ENCODE measurements at regions not wholly inside any gene's neighbourhood (a gene's known extent, or its start where the extent isn't known, plus 50 kb on each side); places are given as distances from the start of the nearest gene placed in this dataset.
"Not testable (repeated sequence)": the region's sequence is repeated elsewhere in the genome, so short reads cannot be mapped to it uniquely, and the experiment has no call there.

DNA sequence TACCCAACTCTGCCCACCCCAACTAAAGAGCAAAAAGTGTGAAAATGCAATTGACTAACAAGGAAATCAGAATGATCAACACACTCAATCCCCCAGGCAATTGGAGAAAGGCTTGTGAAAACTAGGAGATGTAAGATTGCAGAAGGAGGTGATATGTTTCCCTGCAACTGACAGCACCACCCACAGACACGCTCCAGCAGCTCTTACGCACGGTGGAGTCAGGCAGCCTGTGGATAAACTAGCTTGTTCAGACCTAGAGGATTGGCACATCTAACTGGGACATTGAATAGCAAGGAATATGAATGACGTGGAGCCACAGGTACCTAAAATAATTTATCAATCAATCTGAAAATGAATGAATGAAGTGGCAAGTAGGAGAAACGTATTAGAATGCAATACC lies 125.7 kb upstream of the MYO3A start:
- DNase-seq (ENCODE audit: low read depth), result no peak

DNA sequence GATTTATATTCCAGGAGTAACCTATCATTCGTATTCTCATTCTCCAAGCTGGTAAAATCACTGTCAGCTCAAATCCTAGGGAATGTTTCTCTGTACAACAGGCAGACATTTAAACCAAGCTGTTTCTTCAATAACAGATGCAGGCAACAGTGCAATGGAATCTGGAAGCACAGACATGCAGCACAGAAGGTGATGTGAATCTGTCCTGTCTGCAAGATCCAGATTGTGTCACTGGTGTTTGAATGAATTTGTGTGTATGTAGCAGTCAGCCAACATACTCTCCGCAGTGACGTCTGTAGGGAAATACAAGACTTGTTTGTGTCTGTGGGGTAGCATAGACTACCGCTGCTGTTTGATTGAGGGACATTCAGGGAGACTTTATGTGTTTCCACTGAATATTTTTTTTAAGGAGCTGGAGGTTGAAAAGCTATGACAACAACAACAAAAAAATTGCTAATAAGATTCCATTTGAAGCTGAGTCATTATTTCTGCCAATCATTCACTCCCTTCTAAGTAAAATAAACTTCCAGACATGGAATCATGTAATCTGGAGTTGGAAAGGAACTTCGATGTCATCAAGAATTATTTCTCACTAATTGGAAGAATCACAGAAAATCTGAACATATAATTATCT lies 122.9 kb upstream of the MYO3A start:
- DNase-seq (ENCODE audit: low read depth), result no peak

DNA sequence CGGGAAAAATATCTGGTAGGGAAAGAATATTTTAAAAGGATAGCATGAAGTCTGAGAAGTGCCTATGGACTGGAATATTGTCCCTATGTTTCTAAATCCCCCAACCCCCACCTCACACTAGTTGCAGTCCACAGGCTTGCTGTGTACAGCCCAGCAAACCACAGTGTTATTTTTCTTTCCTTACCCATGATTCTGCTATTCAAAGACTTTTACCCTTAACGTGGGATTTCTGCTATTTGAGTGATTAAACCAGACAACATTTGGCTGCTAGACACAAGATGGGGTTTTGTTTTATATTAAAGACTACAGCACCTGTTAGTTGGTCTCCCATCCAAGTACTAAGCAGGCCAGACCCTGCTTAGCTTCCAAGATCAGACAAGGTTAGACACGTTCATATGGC lies 120.5 kb upstream of the MYO3A start:
- DNase-seq (ENCODE audit: low read depth), result no peak

DNA sequence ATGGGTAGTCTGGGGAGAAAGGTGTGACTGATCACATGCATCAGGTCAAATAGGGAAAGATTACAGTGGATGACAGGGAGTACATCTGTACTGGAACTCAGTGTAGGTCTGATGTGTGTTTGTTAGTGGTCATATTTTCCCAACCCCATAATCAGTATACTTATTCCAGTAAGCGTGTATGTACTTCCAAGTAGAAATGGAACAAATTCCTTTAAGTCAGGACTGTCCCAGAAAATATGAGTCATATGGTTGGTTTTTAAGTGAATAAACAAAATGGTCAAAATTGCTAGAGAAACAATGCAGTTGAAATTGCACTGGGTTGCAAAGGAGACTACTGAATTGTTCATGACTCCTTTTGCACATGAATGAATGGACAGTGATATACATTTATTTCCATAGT lies 118.8 kb upstream of the MYO3A start:
- no peak for DNase-seq (ENCODE audit: low read depth)

DNA sequence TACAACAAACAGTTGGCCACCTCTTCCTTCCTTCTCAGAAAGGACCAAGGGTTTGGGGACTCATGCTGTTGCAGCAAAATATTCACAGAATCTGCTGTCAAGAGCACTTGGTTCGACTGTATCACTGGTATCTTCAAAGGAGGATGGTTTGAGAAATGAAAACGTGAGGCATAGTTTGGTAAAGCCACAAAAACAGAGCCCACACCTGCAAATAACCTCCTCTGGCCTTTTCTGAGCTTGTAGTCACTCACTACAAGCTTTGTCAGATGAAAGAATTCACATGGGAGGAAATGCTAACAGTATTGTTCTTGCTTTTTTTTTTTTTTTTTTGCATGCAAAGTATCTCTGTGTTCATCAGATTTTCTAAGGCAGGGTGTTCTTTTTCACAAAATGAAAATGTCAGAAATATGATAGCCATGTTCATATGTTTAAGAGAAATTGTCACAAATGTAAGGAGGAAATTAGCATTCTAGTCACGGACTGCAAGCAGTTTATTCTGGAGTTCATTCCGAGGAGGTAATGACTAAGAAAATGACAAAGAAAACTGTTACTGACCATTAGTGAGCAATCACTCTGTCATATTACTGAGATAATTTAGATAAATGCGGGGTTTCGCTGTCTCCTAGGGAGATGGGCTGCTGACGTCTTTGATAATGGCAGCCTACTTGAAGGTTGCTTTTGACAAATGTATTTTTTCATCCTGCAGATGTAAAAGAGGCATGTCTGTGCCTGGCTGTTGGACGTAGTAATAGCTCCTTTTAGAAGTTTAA lies 117.8 kb upstream of the MYO3A start:
- no peak for DNase-seq (ENCODE audit: low read depth)

DNA sequence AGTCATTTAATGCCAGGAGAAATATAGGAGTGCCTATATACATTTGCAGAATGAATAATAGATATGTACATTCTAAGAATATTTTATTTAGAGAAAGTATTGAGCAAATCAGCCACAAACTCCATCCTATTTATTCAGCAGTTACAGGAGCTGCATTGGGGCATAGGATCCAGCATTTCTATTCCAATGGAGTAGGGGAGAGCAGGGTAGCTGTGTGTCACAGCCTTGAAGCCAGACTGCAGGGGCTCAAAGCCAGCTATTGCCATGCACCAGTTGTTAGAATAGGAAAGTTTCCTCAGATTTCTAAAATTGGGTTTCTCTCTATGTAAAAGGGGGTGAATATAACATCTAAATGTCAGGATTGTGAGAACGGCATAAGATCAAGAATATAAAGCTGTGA lies 116.8 kb upstream of the MYO3A start:
- no peak for DNase-seq (ENCODE audit: low read depth)

DNA sequence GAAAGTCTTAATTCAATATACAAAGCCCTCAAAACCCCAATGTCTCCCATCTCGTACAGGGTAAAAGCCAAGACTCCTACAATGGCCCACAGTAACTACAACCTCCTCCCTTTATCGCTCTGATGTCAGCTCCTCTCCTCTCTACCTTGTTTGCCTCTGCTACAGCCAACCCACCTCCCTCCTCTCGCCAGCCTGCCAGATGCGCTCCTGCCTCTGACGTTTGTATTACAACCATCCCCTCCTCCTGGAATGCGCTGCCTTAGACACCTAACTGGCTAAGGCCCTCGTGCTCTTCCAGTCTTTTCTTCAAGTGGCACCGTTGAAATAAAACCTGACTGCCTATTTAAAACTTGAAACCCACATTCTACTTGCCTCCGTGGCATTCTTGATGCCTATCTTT lies 115.3 kb upstream of the MYO3A start:
- no peak for DNase-seq (ENCODE audit: low read depth)

DNA sequence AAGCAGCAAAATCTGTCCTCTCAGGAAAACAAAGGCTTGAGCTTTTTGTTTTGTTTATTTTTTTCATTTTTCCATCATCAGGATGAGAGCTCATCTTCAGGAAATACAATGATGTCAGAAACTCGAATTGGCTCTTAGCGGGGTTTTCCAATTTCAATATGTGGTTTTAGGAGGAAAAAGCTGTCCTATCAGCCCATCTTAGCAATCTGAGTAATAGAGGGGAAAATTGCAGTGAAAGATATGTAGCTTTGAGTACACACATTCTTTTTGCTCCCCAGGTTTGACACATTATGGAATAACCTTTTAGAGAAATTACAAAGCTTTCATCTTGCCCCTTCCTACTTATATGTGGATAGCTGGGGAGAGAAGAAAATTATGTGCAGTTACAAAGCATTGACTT lies 113.6 kb upstream of the MYO3A start:
- DNase-seq (ENCODE audit: low read depth), result no peak

DNA sequence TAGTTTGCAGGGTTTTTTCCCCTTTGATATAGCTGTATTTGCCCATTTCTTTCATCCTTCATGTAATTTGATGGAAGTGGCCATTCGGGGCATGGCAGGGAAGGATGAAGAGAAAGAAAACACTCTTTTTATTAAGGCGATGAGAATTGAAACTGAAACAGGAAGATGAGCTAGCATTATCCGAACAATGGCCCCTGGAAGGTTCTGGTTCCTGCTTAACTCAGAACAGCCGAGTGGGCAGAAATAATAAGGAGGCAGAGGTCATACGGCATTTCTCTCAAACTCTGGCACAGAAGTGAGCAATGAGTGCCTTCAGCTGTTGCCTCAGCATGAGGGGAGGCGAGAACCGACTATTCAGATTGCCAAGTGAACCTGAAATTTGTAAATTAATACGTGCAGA lies 113.2 kb upstream of the MYO3A start:
- DNase-seq (ENCODE audit: low read depth), result no peak

DNA sequence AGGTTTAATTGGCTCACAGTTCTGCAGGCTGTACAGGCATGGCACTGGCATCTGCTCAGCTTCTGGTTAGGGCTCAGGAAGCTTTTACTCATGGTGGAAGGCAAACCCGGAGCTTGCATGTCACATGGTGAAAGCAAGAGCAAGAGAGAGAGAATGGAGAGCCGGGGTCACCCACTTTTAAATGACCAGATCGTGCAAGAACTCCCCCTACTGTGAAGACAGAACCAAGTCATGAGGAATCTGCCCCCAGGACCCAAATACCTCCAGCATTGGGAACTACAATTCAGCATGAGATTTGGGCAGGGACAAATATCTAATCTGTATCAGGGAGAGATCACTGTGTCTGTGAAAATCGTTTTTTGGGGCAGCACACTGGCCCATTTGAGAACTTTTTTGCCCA lies 110.0 kb upstream of the MYO3A start:
- DNase-seq (ENCODE audit: low read depth), result no peak

DNA sequence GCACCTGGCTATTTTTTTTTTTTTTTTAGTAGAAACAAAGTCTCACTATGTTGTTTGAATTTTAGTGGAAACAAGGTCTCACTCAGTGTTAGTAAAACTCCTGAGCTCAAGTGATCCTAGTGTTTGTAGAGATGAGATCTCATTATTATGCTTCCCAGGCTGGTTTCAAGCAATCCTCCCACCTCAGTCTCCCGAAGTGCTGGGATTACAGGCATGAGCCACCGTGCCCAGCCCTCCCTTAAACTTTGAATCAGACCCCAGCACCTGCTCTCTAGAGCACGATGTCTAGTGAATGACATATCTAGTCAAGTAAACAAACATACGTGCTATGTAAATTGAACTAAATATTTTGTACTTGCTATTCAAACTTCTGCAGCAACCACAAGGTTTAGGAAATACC lies 105.6 kb upstream of the MYO3A start:
- no peak for DNase-seq (ENCODE audit: low read depth)

DNA sequence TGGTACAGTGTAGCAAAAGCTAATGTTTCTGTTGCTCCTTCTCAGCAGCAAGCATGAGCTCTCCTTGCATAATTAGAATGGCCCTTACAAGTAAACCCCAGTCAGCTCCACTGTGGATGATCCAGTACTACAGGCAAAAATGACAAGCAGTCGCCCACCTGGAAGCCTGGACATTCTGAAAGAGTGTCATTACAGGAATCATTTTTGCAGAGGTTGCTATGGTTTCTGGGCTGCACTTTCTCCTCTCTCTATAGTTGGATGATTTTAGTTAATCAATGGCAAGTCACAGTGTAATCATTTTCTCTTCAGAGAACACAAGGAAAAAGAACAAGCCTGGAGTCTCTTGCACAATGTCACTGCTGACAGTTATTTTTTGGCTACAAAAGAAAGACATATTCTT lies 102.9 kb upstream of the MYO3A start:
- no peak for DNase-seq (ENCODE audit: low read depth)

DNA sequence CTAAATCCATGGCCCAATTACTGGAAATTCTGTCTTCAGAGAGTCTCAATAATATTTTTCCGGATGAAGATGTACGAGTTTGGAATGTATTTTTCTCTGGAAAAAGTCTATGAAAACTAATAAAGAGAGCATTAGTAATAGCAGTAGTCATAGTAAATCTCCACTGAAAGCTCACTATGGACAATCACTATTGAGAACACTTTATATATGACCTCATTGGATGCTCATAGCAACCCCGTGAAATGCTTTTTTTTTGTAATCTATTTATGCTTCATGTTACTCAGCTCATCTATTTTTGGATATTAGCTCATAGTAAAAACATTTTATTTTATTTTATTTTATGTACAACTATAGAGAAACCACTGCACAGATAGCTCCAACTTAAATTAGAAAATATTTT lies 94.3 kb upstream of the MYO3A start:
- DNase-seq (ENCODE audit: low read depth), result no peak

DNA sequence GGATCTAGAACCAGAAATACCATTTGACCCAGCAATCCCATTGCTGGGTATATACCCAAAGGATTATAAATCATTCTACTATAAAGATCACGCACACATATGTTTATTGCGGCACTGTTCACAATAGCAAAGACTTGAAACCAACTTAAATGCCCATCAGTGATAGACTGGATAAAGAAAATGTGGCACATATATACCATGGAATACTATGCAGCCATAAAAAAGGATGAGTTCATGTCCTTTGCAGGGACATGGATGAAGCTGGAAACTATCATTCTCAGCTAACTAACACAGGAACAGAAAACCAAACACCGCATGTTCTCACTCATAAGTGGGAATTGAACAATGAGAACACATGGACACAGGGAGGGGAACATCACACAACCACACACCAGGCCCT lies 93.2 kb upstream of the MYO3A start:
- DNase-seq (ENCODE audit: low read depth), result not testable (repeated sequence)

DNA sequence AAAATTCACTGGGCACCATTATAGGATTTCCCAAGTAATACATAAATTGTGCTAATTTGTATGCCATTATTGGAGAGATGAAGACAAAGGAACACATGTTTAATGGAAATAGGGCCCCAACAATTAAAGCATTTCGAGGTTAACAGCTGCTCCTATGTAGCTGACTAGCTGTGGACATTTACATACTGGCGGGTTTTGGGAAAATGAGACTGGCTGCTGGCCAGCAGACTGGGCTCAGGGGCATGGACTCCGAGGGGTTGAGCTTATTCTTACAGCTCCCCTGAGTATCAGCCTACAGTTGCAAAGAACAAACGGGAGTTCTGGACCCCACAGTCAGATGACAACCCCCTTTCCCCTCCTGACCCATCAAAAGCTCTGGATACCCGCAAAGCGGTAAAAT lies 91.9 kb upstream of the MYO3A start:
- no peak for DNase-seq (ENCODE audit: low read depth)

DNA sequence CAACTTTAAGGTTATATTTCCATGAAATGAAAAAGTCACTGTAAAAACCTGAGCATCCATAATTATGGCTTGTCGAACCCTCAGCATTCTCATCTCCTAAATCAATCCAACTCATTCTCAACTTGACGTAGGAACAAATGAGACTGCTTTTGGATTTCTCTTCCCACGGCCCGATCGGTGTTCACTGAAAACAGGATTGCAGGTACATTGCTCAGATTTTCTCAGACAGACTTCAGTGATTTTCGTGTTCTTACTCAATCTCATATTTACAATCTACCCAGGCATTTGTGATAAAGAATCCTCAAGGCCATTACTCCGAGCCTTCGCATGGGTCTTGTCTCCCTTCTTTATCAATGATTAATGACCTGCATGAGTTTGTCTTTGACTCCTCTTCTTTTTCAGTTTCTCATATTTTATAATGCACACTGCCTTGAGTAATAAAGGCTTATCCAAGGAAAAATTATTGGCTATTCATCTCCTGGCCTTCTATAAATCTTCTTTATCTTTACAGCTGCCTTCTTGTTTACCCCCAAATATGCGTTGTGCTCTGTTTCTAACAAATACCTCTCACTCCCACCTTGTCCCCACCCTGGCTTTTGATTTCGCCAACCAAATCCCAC lies 90.4 kb upstream of the MYO3A start:
- DNase-seq (ENCODE audit: low read depth), result no peak

DNA sequence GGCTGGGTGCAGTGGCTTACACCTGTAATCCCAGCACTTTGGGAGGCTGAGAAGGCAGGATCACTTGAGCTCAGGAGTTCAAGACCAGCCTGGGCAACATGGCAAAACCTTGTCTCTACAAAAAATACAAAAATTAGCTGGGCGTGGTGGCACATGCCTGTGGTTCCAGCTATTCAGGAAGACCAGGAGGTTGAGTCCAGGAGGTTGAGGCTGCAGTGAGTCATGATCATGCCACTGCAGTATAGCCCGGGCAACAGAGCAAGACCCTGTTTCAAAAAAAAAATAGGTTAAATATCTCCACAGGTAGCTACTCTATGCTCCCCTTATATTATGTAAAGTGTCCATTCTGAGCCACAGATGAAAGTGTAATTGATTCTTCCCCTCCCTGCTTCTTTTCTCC lies 89.3 kb upstream of the MYO3A start:
- not testable (repeated sequence) for DNase-seq (ENCODE audit: low read depth)

DNA sequence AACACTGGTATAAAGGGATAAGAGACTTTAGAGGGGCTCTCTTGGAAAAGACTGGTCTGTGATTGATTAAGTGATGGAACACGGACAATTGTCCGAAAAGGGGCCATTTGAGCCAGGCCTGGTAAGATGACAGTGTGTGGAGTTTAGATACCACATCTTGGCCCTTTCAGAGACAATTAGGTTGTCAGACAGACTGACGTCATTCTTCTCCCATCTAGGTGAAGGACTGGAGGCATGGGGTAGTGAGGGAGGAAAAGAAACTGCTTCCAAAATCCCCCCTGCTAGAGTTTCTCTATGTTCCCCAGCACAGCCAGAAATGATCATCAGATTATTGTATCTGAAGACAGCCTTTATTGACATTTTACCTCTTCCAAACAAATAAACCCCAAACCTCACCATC lies 84.8 kb upstream of the MYO3A start:
- no peak for DNase-seq (ENCODE audit: low read depth)

DNA sequence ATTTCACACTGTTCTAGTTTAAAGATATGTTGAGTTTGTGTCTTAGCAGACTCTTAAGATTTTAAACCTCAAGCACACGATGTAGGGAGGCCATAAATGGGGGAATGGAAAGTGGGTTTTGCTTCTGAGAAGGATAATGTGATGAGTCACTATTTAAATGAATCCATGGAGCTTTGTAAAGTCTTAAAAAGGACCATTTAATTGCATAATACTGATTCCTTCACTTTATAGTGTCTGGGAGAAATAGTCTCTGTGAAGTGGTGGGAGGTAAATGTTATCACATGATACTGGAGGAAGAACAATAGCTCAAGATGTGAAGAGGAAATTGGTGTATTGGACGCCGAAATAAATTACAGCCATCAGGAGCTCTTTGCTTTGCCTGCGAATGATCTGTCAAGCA lies 84.0 kb upstream of the MYO3A start:
- DNase-seq (ENCODE audit: low read depth), result no peak

DNA sequence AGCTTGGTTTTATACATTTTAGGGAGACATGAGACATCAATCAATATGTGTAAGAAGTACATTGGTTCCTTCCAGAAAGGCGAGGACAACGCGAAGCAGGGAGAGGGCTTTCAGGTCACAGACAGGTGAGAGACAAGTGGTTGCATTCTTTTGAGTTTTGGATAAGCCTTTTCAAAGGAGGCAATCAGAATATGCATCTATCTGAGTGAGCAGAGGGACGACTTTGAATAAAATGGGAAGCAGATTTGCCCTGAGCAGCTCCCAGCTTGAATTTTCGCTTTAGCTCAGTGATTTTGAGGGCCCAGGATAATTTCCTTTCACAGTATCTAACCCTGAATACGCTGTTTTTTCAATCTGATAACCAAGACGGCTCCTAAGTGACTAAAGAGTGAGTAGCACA lies 82.5 kb upstream of the MYO3A start:
- no peak for DNase-seq (ENCODE audit: low read depth)

DNA sequence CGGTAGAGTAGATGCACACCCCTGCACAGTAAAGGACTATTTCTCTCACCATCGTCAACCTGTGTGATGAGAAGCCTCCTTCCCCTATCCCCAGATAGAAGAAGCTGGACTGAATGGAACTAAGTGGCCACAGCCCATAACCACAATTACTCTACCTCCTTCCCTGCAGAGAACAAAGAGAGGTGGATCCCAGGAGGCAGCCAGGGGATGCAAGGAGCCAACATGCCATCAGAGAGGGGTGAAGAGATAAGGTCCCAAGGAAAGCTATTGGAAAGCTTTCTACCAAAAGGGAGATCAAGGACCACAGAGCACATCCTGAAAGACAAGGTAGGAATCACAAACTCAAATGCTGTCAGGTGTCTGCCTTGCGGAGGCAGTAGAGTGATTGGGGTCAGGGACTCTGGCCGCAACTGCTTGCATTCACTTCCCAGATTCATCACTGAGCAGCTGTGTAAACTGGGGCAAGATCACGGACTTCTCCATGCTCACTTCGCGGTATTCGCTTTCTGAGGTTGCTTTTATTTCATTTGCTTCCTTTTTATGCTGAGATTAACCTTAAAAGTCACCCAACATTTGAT lies 81.6 kb upstream of the MYO3A start:
- no peak for DNase-seq (ENCODE audit: low read depth)

DNA sequence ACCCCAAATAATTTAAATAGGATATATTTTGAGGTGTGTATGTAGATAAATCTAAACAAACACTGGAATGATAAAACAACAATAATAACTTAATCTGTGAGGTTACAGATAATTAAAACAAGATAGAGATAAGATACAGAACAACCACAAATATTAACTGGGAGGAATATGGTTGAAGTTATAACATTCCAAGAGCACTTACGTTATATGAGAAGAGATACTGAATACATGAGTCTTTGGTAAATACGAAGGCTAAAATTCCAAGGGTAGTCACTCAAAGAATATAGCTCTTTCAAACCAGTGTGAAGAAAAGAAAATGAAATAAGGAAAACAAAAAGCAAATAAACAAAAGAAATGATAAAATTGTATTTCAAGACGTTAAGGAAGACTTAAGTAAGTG lies 76.0 kb upstream of the MYO3A start:
- no peak for DNase-seq (ENCODE audit: low read depth)

DNA sequence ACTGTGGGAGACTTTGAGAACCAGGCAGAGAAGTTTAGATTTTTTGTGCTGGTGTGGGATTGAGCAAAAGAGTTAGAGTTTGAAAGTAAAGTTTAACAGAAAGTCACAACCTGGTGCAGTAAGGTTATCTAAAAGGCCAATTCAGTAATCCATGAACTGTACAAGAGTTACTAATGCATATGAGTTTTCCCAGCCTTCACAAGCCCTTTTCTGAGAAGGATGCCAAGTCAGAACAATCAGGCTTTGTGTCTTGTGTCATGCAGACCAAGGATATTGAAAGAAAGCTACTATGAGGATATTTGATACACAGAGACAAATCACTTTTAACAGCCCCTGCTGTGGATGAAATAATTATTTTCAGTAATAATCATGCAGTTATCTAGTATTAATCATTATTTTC lies 68.8 kb upstream of the MYO3A start:
- no peak for DNase-seq (ENCODE audit: low read depth)

All from stimulated activated CD8-positive, alpha-beta memory T cell treated with anti-CD3 and anti-CD28 coated beads, Interleukin-15, amount 100 ng/mL, for 24 hours (primary cell).